ENCODE measurements at regions not wholly inside any gene's neighbourhood (a gene's known extent, or its start where the extent isn't known, plus 50 kb on each side); places are given as distances from the start of the nearest gene placed in this dataset.

DNA sequence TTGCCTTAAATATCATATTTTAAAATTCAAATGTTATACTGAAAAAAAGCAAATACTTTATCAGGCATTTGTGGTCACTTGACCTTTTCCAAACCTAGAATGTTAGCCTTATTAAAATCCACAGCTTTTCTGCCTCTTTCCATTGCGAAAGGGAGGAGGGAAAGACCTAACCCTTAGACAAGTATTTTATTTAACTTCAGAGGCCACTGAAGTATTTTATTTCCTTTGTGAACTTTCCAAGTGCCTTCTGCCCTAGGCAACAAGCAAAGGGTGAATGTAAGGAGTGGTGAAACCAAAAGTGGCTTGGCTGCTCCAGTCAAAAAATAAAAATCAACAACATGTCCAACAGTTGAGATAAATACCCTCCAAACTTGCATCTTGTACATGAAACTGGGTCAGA lies 376.1 kb downstream of the EFNA5 start:
- no peak overlapping the region for H3K27ac ChIP-seq
- DNase-seq (ENCODE audit: low read depth, low spot score), result no peak

DNA sequence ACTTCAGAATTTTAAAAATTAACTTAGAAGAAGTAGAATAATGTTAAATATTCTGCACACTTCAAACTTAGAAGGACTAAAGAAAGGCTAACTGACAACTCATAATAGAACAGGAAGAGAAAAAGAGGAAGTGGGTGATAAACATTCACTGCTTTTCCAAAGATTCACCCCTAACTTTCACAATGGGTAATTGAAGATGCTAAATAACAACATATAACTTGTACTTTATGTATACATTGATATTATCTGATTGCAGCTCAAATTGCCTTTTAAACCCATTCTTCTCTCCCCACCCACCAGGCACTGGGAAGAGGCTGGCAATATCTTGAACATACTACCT lies 376.6 kb downstream of the EFNA5 start:
- H3K27ac ChIP-seq, result no peak overlapping the region
- DNase-seq (ENCODE audit: low read depth, low spot score), result no peak

DNA sequence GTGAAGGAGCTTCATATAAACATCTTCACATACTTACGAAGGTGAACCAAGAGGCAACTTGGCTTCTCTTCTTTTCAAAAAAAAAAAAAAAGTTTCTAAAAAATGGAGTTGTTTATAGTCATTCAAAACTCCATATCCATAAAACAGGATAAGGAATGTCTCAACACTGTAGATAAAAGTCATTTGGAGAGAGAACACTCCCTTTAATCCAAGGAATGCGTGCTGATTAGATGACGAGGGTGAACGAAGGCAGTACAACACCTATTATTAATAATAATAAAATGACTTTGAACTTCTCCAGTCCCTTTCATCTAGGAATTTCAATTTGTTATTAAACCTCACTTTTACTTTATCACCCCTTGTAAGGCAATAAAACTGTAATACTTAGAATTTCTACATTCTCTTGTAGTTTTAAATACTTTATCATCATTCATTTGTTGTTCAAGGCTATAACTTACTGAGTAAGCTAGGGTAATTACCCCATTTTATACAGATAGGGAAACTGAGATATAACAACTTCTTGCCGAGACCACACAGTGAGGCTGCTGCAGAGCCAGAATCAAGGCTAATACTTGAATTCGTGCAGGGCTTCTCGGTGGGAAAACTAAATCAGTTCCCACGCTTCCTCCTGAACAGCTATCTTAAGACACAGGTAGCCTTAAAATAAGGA lies 377.1 kb downstream of the EFNA5 start:
- DNase-seq (ENCODE audit: low read depth, low spot score), result no peak

DNA sequence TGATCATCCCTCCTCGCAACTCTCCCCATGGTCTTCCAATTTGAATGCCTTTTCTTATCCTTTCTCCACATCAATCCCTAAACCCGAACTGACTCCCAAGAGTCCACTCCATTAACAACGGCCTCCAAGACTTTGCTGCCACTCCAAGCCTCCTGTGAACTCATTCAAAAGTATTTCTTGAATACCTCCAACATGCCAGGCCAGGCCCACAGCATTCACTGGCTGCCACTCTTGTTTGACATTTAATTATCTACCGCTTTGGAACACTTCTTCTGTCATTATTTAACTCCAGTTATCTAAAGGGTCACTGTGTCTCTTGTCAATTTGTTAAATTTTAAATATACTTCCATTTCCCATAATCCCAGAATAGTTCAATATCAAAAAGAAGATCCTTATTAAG lies 378.9 kb downstream of the EFNA5 start:
- no peak for DNase-seq (ENCODE audit: low read depth, low spot score)
- no peak overlapping the region for H3K27ac ChIP-seq

More for the DNA sequence above, 377.1 kb downstream of the EFNA5 start:
- no peak overlapping the region for H3K27ac ChIP-seq

DNA sequence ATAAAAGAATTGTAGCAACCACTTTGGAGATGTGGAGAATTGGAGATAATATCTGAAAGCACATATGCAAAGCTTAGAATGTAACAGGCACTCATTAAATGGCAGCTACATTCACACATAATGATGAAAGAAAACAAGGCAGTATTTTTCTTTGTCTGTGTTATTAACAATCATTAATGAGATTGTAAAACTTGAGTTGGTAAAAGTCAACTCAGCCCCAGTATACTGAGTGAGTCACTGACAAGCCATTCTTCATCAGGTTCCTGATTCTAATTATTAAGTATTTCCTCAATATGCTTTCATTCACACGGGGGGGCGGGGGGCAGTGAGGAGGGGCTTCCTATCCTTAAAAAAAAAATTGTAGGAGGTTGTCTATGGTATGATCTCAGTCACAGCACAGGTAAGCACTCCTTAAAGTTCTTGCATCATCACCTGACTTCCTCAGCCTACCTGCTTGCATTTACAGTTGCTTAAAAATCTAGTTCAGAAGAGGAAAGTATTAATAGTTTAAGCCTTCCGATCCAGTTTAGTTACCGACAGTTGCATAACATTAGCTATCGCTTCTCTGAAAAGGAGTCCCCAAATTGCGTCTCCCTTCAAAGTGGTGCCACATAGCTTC lies 379.8 kb downstream of the EFNA5 start:
- DNase-seq (ENCODE audit: low read depth, low spot score), result no peak
- no peak overlapping the region for H3K27ac ChIP-seq

DNA sequence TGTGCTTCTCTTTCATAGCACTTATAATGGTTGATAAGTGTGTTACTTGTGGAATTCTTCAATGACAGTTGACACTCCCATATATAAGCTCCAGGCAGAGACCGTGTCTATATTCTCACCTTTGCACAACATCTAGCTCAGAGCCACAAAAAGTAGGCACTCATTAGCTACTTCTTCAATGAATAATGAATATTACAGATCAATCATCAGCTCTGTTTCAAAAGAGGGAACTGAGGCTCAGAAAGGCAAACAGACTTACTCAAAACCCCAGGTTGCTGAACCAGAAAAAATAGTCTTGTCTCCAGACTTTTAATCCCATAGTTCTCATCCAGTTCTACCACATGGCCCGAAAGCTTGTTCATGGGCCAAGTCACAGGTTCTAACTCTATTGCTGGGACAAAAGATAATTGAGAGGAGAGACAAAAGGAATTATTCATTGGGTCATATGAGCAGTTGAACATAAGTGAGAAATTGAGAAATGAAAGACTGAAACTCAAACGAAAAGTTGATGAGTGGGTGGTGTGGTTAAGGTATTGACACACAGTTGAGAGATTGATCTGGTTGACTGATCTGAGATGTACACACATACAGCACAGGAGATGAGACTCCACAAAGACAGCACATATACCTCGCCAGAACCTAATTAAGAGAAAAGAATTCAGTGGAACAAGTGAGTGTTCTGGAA lies 381.6 kb downstream of the EFNA5 start:
- DNase-seq (ENCODE audit: low read depth, low spot score), result peak; percentile 60
- no peak overlapping the region for H3K27ac ChIP-seq

DNA sequence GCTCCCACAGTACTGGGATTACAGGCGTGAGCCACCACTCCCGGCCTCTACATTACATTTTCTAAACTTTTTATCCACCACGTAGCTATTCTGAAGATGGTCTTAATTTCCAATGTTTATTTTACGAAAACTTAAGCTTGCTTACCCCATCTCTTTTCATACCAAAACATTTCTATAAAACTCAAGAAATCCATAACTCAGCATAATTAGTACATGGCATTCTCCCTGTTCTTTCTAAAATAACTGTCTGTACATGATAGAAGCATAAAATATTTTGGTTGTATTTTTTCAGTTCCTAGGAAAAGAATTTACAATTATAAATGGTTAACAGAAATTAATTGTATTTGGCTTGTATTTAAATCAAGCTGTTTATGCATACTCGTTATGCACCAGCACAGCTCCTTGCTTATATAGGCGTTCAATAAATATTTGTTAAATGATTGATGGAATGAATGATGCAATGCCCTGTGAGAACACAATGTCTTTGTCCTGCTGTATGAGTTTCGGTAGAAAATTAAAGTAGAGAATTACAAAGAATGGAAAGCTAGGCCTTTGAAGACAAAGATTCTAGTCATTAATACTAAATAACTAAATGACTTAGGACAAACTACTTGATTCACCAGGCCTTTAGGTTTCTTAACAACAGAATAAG lies 384.2 kb downstream of the EFNA5 start:
- DNase-seq (ENCODE audit: low read depth, low spot score), result no peak
- H3K27ac ChIP-seq, result no peak overlapping the region

DNA sequence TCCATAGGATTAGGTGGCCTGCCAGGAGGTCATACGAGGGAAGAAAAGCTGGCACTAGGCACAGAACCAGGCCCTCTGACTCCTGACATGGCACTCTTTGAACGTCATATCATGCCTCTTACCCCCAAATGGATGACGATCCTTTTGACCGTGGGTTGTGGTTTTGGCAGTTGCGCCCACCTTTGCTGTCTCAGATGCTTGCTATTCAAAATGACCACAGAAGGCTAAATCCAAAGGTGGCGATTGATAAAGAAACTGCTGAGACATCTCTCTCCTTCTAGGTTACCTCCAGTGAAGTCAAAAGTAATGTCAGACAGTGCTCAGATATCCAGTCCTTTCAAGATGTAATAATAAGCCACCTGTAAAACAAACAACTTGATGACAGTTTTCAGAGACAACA lies 385.0 kb downstream of the EFNA5 start:
- DNase-seq (ENCODE audit: low read depth, low spot score), result peak; percentile 41
- no peak overlapping the region for H3K27ac ChIP-seq

DNA sequence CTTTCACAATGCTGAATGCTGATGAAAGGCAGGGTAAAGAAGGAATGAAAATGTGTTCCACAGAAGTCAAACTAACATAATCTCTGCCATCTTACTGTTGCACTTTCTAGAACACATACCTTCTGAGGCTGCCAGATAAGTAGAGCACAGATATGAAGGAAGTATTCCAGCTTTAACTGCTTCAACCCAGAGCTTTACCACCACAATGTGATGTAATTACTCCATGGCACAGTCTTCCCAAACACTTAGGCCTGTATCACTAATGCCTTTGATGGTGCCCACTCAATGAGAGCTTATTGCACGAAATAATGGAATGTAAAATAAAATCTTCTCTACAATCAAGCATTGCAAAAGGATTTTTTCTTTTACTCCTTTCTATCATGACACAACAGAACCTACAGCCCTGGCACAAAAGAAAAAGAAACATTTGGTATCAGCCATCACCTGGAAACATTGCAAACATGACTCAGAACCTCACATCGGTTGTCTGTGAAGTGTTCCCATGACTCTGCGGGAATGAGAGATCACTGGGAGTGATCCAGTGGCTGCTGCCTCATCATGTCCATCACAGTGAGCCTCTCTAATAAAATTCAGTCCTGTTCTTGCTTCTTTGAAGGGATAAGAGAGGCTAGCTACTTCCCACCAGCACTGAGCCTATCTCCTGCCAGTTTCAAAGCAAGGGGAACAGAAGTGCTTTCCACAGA lies 385.8 kb downstream of the EFNA5 start:
- H3K27ac ChIP-seq, result peak overlapping the region; percentile 46
- DNase-seq (ENCODE audit: low read depth, low spot score), result peak; percentile 90

DNA sequence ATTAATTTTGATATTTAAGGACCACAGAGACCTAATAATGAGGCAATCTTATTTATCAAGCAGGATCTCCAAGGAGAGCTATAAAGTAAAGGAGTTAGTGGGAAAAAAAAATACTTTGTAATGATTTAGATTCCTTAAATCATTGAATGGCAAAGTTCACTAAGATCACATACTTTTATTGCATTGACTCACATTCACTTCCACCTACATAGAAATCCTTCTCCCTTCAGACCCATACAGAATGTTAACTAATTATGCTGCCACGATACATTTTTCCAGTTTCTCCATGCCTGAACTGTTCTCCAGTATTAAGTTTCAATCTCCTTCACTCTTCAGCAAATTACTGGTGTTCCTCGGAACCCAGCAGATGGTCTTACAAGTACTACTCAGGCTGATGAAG lies 388.7 kb downstream of the EFNA5 start:
- no peak overlapping the region for H3K27ac ChIP-seq
- DNase-seq (ENCODE audit: low read depth, low spot score), result no peak

DNA sequence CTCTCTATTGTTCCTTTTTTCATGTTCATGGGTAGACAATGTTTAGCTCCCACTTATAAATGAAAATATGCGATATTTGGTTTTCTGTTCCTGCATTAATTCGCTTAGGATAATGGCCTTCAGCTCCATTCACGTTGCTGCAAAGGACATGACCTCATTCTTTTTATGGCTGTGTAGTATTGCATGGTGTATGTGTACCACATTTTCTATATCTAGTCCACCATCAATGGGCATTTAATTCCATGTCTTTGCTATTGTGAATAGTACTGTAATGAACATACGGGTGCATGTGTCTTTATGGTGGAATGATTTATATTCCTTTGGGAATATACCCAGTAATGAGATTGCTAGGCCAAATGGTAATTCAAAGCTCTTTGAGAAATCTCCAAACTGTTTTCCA lies 392.0 kb downstream of the EFNA5 start:
- no peak overlapping the region for H3K27ac ChIP-seq
- DNase-seq (ENCODE audit: low read depth, low spot score), result no peak

DNA sequence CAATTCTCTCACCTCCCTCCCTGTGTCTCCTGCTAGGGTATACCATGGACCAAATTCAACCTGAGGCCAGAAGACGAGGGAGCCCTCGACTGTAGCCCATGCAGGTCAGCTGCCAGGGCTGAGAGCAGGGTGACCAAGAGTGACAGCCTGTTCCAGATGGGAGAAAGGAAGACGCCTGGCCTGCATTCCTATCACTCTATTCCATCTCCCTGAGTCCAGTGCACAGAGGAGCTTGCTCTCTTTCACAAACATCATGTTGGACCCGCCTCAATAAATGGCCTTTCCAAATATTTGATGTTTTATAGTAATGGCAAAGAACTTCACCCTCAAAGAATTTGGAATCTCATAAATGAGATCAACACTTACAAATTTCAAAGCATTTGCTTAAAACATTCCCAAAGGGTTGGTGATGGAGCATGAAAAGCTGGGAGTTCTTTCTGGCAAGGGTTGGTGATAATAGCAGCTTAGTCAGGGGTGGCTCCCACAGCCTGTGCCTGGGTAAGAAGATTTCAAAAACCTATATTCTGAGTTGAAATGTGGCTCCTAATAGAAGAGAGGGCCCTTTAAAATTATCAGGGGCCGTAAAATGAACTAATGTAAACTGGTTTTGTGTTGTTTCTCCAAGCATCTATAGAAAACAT lies 393.1 kb downstream of the EFNA5 start:
- no peak overlapping the region for H3K27ac ChIP-seq
- no peak for DNase-seq (ENCODE audit: low read depth, low spot score)

DNA sequence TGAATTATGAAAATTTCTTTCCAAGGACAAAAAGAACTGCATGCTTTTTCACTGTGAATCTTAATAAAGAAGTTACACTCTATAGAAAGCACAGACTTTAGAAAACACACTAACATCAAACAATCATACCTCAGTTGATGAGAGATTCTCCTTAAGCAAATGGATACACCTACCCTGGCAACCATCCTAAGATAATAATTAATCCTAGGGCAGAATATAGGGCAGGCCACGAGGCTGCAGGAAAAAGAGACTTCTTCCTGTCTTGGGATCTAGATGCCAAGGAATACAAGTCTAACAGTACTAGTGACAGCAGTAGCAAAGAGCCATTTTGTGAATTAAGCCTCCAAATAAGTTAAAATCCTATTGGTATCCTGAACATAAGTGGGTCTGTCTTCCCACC lies 395.4 kb downstream of the EFNA5 start:
- H3K27ac ChIP-seq, result no peak overlapping the region
- DNase-seq (ENCODE audit: low read depth, low spot score), result no peak

DNA sequence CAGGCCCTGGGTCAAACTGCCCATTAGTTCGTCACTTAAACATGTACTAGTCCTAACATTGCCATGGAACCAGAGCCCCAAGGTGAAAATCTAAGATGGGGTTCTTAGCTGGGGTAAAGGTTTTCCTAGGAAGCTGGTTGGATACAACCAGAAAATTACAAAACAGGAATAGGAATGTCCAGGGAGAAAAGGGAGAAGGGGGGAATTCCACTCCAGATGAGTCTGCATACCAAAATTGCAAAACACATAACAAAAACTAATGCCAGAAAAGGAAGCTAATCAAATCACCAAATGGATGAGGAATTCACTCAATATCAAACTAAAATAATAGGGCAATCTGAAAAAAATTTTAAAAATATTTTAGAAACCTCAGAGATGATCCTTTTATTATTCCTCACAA lies 396.2 kb downstream of the EFNA5 start:
- DNase-seq (ENCODE audit: low read depth, low spot score), result no peak
- H3K27ac ChIP-seq, result no peak overlapping the region

DNA sequence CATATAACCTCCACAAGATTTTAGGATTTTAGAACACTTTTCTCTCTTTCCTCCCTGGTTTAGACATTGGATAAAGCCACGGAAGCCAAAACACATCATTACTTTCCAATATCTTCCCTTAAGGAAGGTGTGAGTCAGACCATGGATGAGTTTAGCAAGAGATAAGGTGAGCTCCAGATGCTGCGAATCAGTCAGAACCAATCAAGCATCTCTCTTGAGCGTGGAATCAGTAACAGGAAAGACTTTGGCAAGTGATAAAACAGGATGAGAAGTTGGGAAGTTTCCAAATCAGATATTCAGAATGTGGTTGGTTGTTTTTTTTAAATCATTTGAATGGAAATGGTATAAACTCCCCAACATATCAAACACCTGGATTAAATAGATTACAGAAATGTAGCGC lies 397.8 kb downstream of the EFNA5 start:
- DNase-seq (ENCODE audit: low read depth, low spot score), result no peak
- no peak overlapping the region for H3K27ac ChIP-seq

DNA sequence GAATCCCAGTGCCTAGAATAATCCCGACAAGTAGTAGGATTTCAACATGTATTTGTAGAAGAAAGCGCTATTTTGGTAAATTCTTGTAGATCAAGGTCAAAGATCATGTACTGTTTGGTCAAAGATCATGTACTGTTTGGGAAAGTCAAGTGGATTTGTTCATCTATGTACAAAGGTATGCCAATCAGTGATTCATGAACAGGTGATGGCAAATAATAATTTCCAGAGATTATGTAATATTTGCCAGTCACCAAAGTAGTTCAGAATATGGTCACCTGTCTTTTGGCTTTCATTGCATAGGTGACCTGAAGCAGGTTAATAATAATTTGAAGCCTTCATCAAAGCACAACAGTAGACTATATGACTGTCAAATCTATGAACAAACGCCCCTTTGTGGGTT lies 398.2 kb downstream of the EFNA5 start:
- H3K27ac ChIP-seq, result no peak overlapping the region
- DNase-seq (ENCODE audit: low read depth, low spot score), result no peak

DNA sequence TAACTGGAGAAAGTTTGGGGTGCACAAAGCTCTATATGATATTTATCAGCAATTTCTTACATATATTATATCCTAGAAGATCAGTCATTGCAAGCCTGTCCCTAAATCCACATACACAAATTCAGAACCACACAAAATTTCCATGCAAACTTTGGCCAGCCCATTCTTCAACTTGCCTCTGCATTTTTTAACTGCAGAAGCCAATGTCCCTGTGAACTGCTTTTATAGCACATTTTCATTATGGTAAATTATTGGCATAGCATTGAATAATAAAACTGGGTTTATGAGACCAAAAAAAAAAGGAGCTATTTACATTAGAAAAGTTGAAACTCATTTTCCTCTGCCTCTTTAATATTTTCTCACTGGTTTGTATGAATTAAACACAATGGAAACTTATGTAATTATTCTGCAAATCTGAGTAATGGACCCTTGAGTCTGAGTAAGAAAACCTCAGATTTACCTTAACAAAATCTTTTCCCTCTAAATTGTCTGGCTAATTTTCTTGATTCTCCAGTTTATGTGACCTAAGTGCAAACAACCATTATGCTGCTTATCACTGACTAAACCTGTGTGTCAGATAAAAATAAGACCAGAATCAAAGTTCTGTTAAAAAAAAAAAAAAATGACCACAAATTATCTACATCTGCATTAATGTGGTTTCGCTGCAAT lies 398.9 kb downstream of the EFNA5 start:
- no peak overlapping the region for H3K27ac ChIP-seq
- no peak for DNase-seq (ENCODE audit: low read depth, low spot score)

DNA sequence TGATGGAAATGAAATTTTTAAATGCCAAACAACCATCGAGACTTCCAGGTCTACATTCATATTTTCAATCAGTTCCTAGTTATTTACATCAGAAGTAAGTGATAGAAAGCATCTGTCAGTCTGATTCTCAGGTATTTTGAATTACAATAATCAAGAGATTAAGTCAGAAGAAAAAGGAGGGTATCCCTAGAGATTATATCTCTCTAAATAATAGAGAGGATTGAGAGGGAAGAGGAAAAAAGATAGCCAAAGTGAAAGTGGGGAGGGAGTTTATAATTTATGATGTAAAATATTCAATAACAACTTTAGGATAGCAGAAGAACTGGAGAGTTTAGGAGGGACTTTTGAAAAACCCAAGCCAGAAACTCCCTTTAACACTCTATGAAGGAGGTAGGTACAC lies 400.2 kb downstream of the EFNA5 start:
- no peak for DNase-seq (ENCODE audit: low read depth, low spot score)
- no peak overlapping the region for H3K27ac ChIP-seq

DNA sequence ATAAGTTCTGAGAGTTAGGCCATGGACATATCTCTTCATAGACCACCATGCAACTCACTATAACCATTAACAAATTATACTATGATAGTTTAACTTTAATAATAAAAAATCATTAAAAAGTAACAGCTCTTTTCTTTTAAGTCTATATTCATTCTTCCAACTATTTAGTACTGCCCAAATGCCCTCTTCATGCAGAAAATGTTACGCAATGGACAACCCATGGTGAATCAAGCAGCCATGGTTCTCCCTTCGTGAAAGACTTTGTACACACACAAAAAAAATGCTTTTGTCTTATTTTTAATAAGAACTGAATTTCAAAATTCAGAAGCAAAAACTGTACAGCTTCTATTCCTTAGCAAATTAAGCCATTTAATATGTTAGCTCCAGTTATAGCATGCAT lies 401.1 kb downstream of the EFNA5 start:
- no peak overlapping the region for H3K27ac ChIP-seq
- no peak for DNase-seq (ENCODE audit: low read depth, low spot score)

DNA sequence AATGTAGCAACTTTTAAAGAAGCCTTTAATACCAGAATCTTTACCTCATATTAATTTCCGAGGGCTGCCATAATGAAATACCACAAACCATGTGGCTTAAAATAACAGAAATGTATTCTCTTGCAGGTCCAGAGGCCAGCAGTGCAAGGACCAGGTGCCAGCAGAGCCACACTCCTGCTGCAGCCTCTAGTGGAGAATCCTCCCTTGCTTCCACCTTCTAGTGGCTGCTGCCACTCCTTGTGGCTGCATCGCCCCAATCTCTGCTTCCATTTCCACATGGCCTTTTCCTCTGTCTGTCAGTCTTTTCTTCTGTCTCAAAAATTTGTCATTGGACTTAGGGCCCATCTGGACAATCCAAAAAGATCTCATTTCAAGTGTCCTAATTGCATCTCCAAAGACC lies 401.5 kb downstream of the EFNA5 start:
- no peak for DNase-seq (ENCODE audit: low read depth, low spot score)
- H3K27ac ChIP-seq, result no peak overlapping the region
